ENCODE measurements at regions not wholly inside any gene's neighbourhood (a gene's known extent, or its start where the extent isn't known, plus 50 kb on each side); places are given as distances from the start of the nearest gene placed in this dataset.
A peak's percentile ranks its signal among the peaks of the same experiment; 100 is the strongest.

DNA sequence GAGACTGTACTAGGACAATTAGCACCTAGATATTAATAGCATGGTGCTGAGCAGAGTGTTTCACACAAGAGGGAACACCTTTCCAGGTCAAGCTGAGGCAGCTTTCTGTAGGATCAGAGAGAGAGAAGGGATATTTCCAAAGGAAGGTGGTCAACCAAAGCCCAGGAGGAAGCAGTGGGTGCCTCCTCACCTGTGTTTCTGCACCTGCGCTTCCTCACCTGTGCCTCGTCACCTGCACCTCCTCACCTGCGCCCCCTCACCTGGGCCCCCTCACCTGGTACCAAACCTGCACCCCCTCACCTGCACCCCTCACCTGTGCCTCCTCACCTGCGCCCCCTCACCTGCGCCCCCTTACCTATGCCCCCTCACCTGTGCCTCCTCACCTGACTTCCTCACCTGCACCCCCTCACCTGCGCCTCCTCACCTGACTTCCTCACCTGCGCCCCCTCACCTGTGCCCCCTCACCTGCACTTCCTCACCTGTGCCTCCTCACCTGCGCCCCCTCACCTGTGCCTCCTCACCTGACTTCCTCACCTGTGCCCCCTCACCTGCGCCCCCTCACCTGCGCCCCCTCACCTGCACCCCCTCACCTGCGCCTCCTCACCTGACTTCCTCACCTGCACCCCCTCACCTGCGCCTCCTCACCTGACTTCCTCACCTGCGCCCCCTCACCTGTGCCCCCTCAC lies 67.9 kb downstream of the TTLL2 start:
- H3K27ac ChIP-seq (ENCODE audit: low read depth, low read length): no peak overlapping the region
- H3K9me3 ChIP-seq (ENCODE audit: control insufficient read depth in 1 of 2, low read length in 2 of 2): no peaks in the 10 kb centered on the region
- Mint-ChIP-seq H3K4me3 (no peak overlapping the region), H3K27ac (no peak overlapping the region), H3K27me3 (peaks cover 0 to 5% of the 10 kb centered on the region in 2 donors), H3K4me1 (no peaks in the 10 kb centered on the region), H3K9me3 (no peaks in the 10 kb centered on the region), H3K36me3 (no peaks in the 10 kb centered on the region)
- no peaks in the 10 kb centered on the region for H3K4me1 ChIP-seq (ENCODE audit: insufficient read depth, low read length)
- intact Hi-C loops (cut with micrococcal nuclease): no loop called here
- no peak overlapping the region for H3K4me3 ChIP-seq (ENCODE audit: low read length in 2 of 2)
- ChIA-PET POLR2A (ENCODE audit: partially characterized antibody) (no interaction called here), CTCF (ENCODE audit: partially characterized antibody) (no interaction called here)
- no peaks in the 10 kb centered on the region for H3K36me3 ChIP-seq (ENCODE audit: insufficient read depth, low read length)
- no peak for DNase-seq
- H3K27me3 ChIP-seq (ENCODE audit: insufficient read depth, low read length): no peaks in the 10 kb centered on the region

GRCh38 chr6:167393731-167394130 lies 68.8 kb downstream of the TTLL2 start:
- intact Hi-C loops (cut with micrococcal nuclease): no loop called here
- Histone ChIP-seq H3K9me3 (ENCODE audit: control insufficient read depth in 1 of 2, low read length in 2 of 2) (no peaks in the 10 kb centered on the region), H3K4me3 (ENCODE audit: low read length in 2 of 2) (no peak overlapping the region), H3K27ac (ENCODE audit: low read depth, low read length) (no peak overlapping the region), H3K27me3 (ENCODE audit: insufficient read depth, low read length) (no peaks in the 10 kb centered on the region), H3K36me3 (ENCODE audit: insufficient read depth, low read length) (no peaks in the 10 kb centered on the region), H3K4me1 (ENCODE audit: insufficient read depth, low read length) (no peaks in the 10 kb centered on the region)
- no peak for DNase-seq
- no peaks in the 10 kb centered on the region for H3K4me1 Mint-ChIP-seq
- no peaks in the 10 kb centered on the region for H3K36me3 Mint-ChIP-seq
- POLR2A ChIA-PET (ENCODE audit: partially characterized antibody): no interaction called here
- CTCF ChIA-PET (ENCODE audit: partially characterized antibody): no interaction called here
- no peak overlapping the region for H3K27ac Mint-ChIP-seq
- H3K9me3 Mint-ChIP-seq: no peaks in the 10 kb centered on the region
- H3K4me3 Mint-ChIP-seq: no peak overlapping the region
- H3K27me3 Mint-ChIP-seq: peaks cover 0 to 5% of the 10 kb centered on the region in 2 donors

- Histone ChIP-seq H3K36me3 (ENCODE audit: insufficient read depth, low read length) (no peaks in the 10 kb centered on the region), H3K4me3 (ENCODE audit: low read length in 2 of 2) (no peak overlapping the region), H3K9me3 (ENCODE audit: control insufficient read depth in 1 of 2, low read length in 2 of 2) (no peaks in the 10 kb centered on the region), H3K27me3 (ENCODE audit: insufficient read depth, low read length) (no peaks in the 10 kb centered on the region), H3K27ac (ENCODE audit: low read depth, low read length) (no peak overlapping the region), H3K4me1 (ENCODE audit: insufficient read depth, low read length) (no peaks in the 10 kb centered on the region)
- no peak overlapping the region for H3K27ac Mint-ChIP-seq
- DNase-seq: no peak
- POLR2A ChIA-PET (ENCODE audit: partially characterized antibody): no interaction called here
- H3K27me3 Mint-ChIP-seq: peaks cover 0 to 5% of the 10 kb centered on the region in 2 donors
- H3K36me3 Mint-ChIP-seq: no peaks in the 10 kb centered on the region
- no peaks in the 10 kb centered on the region for H3K9me3 Mint-ChIP-seq
- H3K4me3 Mint-ChIP-seq: no peak overlapping the region
- no peaks in the 10 kb centered on the region for H3K4me1 Mint-ChIP-seq
- intact Hi-C loops (cut with micrococcal nuclease): no loop called here
- CTCF ChIA-PET (ENCODE audit: partially characterized antibody): no interaction called here
These were observed 69.5 kb downstream of the TTLL2 start for GRCh38 chr6:167394339-167394738.

DNA sequence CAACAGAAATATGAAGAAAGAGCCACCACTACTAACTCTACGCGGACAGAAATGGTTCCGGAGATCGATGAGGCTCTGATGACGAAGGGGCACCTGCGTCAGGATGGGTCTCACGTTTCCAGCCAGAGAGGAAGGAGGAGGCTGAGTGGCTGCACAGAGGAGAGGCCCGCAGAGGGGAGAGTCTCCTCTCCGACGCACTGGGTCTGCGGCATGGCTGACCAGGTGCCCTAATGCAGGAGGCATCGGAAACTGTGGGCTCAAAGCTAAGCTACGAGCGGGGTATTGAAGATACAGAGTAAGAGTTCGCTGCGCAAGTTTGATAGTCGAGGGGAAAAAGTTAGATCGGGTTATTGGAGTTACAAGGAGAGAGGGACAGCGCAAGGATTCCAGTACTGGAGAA lies 69.9 kb downstream of the TTLL2 start:
- Histone ChIP-seq H3K4me1 (ENCODE audit: insufficient read depth, low read length) (no peaks in the 10 kb centered on the region), H3K27me3 (ENCODE audit: insufficient read depth, low read length) (no peaks in the 10 kb centered on the region), H3K9me3 (ENCODE audit: control insufficient read depth in 1 of 2, low read length in 2 of 2) (no peaks in the 10 kb centered on the region), H3K4me3 (ENCODE audit: low read length in 2 of 2) (no peak overlapping the region), H3K27ac (ENCODE audit: low read depth, low read length) (no peak overlapping the region), H3K36me3 (ENCODE audit: insufficient read depth, low read length) (no peaks in the 10 kb centered on the region)
- intact Hi-C loops (cut with micrococcal nuclease): no loop called here
- CTCF ChIA-PET (ENCODE audit: partially characterized antibody): no interaction called here
- Mint-ChIP-seq H3K27ac (no peak overlapping the region), H3K4me1 (no peaks in the 10 kb centered on the region), H3K27me3 (peaks cover 0 to 5% of the 10 kb centered on the region in 2 donors), H3K9me3 (no peaks in the 10 kb centered on the region), H3K36me3 (no peaks in the 10 kb centered on the region), H3K4me3 (peak overlapping the region in 1 of 8 donors; percentile 28)
- POLR2A ChIA-PET (ENCODE audit: partially characterized antibody): no interaction called here
- no peak for DNase-seq

GRCh38 chr6:167396068-167396658 lies 71.3 kb downstream of the TTLL2 start:
- no peaks in the 10 kb centered on the region for H3K4me1 Mint-ChIP-seq

GRCh38 chr6:167396659-167397490 lies 72.0 kb downstream of the TTLL2 start:
- peaks cover 0 to 8% of the 10 kb centered on the region in 2 donors for H3K27me3 Mint-ChIP-seq
- H3K4me3 Mint-ChIP-seq: no peak overlapping the region
- no peak overlapping the region for H3K27ac Mint-ChIP-seq
- Histone ChIP-seq H3K4me1 (ENCODE audit: insufficient read depth, low read length) (no peaks in the 10 kb centered on the region), H3K27me3 (ENCODE audit: insufficient read depth, low read length) (no peaks in the 10 kb centered on the region), H3K9me3 (ENCODE audit: control insufficient read depth in 1 of 2, low read length in 2 of 2) (no peaks in the 10 kb centered on the region), H3K27ac (ENCODE audit: low read depth, low read length) (no peak overlapping the region), H3K4me3 (ENCODE audit: low read length in 2 of 2) (no peak overlapping the region), H3K36me3 (ENCODE audit: insufficient read depth, low read length) (no peaks in the 10 kb centered on the region)
- H3K4me1 Mint-ChIP-seq: no peaks in the 10 kb centered on the region
- intact Hi-C loops (cut with micrococcal nuclease): no loop called here
- H3K36me3 Mint-ChIP-seq: no peaks in the 10 kb centered on the region
- ChIA-PET POLR2A (ENCODE audit: partially characterized antibody) (no interaction called here), CTCF (ENCODE audit: partially characterized antibody) (no interaction called here)
- no peaks in the 10 kb centered on the region for H3K9me3 Mint-ChIP-seq
- peak in 1 of 5 donors; percentile 33 for DNase-seq

More at GRCh38 chr6:167396068-167396658, 71.3 kb downstream of the TTLL2 start:
- no peaks in the 10 kb centered on the region for H3K27me3 ChIP-seq (ENCODE audit: insufficient read depth, low read length)
- Mint-ChIP-seq H3K27ac (no peak overlapping the region), H3K9me3 (no peaks in the 10 kb centered on the region), H3K4me3 (no peak overlapping the region), H3K36me3 (no peaks in the 10 kb centered on the region), H3K27me3 (peaks cover 0 to 5% of the 10 kb centered on the region in 2 donors)
- H3K9me3 ChIP-seq (ENCODE audit: control insufficient read depth in 1 of 2, low read length in 2 of 2): no peaks in the 10 kb centered on the region
- no peak for DNase-seq
- H3K4me3 ChIP-seq (ENCODE audit: low read length in 2 of 2): no peak overlapping the region
- no peaks in the 10 kb centered on the region for H3K4me1 ChIP-seq (ENCODE audit: insufficient read depth, low read length)
- no peak overlapping the region for H3K27ac ChIP-seq (ENCODE audit: low read depth, low read length)
- intact Hi-C loops (cut with micrococcal nuclease): no loop called here
- H3K36me3 ChIP-seq (ENCODE audit: insufficient read depth, low read length): no peaks in the 10 kb centered on the region
- CTCF ChIA-PET (ENCODE audit: partially characterized antibody): no interaction called here
- POLR2A ChIA-PET (ENCODE audit: partially characterized antibody): no interaction called here

DNA sequence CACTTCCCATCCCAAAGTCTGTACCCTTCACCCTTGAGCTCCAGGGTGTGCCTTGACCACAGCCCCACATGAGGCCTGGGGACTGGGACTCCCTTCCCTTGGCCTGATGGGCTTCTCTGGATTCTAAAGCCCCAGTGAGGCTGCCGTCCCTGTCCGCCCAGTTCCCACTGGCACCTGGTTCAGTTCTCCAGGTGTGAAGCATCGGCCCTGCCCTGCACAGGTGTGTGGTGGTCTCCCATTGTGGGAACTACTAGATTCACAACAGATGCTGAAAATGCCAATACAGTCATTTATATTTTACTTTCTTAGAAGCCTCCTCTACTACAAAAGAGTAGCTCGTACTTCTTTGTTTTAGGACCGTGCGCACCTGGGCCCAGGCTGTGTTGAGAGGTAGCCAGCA lies 72.8 kb downstream of the TTLL2 start:
- H3K4me3 Mint-ChIP-seq: no peak overlapping the region
- no peaks in the 10 kb centered on the region for H3K4me1 Mint-ChIP-seq
- no peaks in the 10 kb centered on the region for H3K27me3 ChIP-seq (ENCODE audit: insufficient read depth, low read length)
- H3K36me3 Mint-ChIP-seq: no peaks in the 10 kb centered on the region
- no peaks in the 10 kb centered on the region for H3K9me3 Mint-ChIP-seq
- H3K27me3 Mint-ChIP-seq: peaks cover 0 to 10% of the 10 kb centered on the region in 2 donors
- H3K4me3 ChIP-seq (ENCODE audit: low read length in 2 of 2): no peak overlapping the region
- no peak overlapping the region for H3K27ac Mint-ChIP-seq
- H3K9me3 ChIP-seq (ENCODE audit: control insufficient read depth in 1 of 2, low read length in 2 of 2): no peaks in the 10 kb centered on the region
- ChIA-PET CTCF (ENCODE audit: partially characterized antibody) (no interaction called here), POLR2A (ENCODE audit: partially characterized antibody) (no interaction called here)
- intact Hi-C loops (cut with micrococcal nuclease): no loop called here
- H3K4me1 ChIP-seq (ENCODE audit: insufficient read depth, low read length): no peaks in the 10 kb centered on the region
- no peaks in the 10 kb centered on the region for H3K36me3 ChIP-seq (ENCODE audit: insufficient read depth, low read length)
- no peak overlapping the region for H3K27ac ChIP-seq (ENCODE audit: low read depth, low read length)
- DNase-seq: no peak

Measured in CD4-positive, alpha-beta memory T cell (primary cell).